Activated T-cell treated with anti-CD3 and anti-CD28 coated beads, Interleukin-2, amount 50 U/mL, for 24 hours (primary cell): ENCODE measurements at regions not wholly inside any gene's neighbourhood (a gene's known extent, or its start where the extent isn't known, plus 50 kb on each side); places are given as distances from the start of the nearest gene placed in this dataset.
"Not testable (repeated sequence)": the region's sequence is repeated elsewhere in the genome, so short reads cannot be mapped to it uniquely, and the experiment has no call there.

ENCODE experiments used
- DNase-seq: peaks from one replicate; pipeline ENCODE4 v3.0.0-alpha.2; 2020
- H3K27ac Mint-ChIP-seq: 2 replicates; pipeline ENCODE4 v1.8.0; 2020; ENCODE audit warnings: mild to moderate bottlenecking, mixed read lengths
- H3K27me3 Mint-ChIP-seq: 2 replicates; pipeline ENCODE4 v1.8.0; 2020; ENCODE audit warnings: mixed read lengths
- H3K36me3 Mint-ChIP-seq: 2 replicates; pipeline ENCODE4 v1.8.0; 2020; ENCODE audit warnings: low read depth, mixed read lengths
- H3K4me1 Mint-ChIP-seq: 2 replicates; pipeline ENCODE4 v1.8.0; 2020; ENCODE audit warnings: low read depth, mixed read lengths
- H3K4me3 Mint-ChIP-seq: 2 replicates; pipeline ENCODE4 v1.8.0; 2020; ENCODE audit warnings: mild to moderate bottlenecking, moderate library complexity, mixed read lengths
- H3K9me3 Mint-ChIP-seq: 2 replicates; pipeline ENCODE4 v1.8.0; 2020; ENCODE audit warnings: mixed read lengths

- no peaks in the 10 kb centered on the region for H3K36me3 Mint-ChIP-seq
- peaks cover 3% of the 10 kb centered on the region for H3K27me3 Mint-ChIP-seq
- H3K4me3 Mint-ChIP-seq: no peak overlapping the region
- no peaks in the 10 kb centered on the region for H3K9me3 Mint-ChIP-seq
- H3K4me1 Mint-ChIP-seq: peaks cover 9% of the 10 kb centered on the region
- H3K27ac Mint-ChIP-seq: no peak overlapping the region
- no peak for DNase-seq
These were observed 64.2 kb upstream of the SELENOP start for GRCh38 chr5:42875785-42876374.

DNA sequence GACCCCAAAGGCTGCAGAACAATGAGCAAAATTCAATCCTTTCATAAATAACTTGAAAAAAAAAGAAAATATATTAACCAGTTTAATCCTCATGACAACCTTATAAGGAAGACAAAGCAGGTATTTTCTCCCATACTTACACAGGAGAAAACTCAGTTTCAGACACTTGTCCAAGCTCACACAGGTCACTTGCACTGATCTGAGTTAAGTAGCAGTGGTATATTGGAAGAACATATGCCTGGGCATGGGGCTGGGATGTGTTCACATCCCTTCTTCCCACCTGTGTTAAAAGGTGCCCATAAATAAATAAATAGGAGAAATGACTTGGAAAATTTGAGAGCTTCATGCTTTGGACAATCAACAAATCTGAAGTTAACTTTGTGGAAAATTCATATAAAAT, 63.5 kb upstream of the SELENOP start:
- H3K9me3 Mint-ChIP-seq: no peaks in the 10 kb centered on the region
- DNase-seq: no peak
- H3K4me3 Mint-ChIP-seq: no peak overlapping the region
- no peak overlapping the region for H3K27ac Mint-ChIP-seq
- H3K27me3 Mint-ChIP-seq: peaks cover 3% of the 10 kb centered on the region
- H3K36me3 Mint-ChIP-seq: no peaks in the 10 kb centered on the region
- peaks cover 9% of the 10 kb centered on the region for H3K4me1 Mint-ChIP-seq

GRCh38 chr5:42874621-42875198, 63.0 kb upstream of the SELENOP start:
- Mint-ChIP-seq H3K4me1 (peaks cover 9% of the 10 kb centered on the region), H3K36me3 (no peaks in the 10 kb centered on the region), H3K9me3 (no peaks in the 10 kb centered on the region), H3K27ac (no peak overlapping the region), H3K27me3 (peaks cover 3% of the 10 kb centered on the region), H3K4me3 (no peak overlapping the region)
- DNase-seq: no peak

DNA sequence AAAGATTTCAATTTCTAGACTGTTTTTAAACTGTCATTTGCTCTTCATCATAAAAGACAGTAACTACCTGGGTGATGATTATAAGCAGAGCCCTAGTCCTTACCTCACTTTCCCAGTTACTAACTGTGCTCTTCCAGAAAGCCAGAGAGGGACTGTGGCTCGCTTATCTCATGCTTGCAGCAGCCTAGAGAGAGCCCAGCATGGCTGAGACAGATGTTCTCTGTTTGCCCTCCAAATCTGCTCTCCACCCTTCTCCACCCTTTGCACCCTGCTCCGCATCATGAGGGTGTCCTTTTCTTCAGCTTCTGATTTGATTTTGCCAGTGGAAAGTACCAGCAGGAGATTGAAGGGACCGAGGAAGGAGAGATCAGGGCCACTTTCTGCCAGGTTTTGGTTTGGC, 61.2 kb upstream of the SELENOP start:
- no peak for DNase-seq
- peaks cover 9% of the 10 kb centered on the region for H3K4me1 Mint-ChIP-seq
- peaks cover 7% of the 10 kb centered on the region for H3K9me3 Mint-ChIP-seq
- peaks cover 3% of the 10 kb centered on the region for H3K27me3 Mint-ChIP-seq
- no peak overlapping the region for H3K27ac Mint-ChIP-seq
- no peaks in the 10 kb centered on the region for H3K36me3 Mint-ChIP-seq
- H3K4me3 Mint-ChIP-seq: no peak overlapping the region

GRCh38 chr5:42870882-42871418, 59.3 kb upstream of the SELENOP start:
- Mint-ChIP-seq H3K4me1 (peaks cover 5% of the 10 kb centered on the region), H3K27ac (no peak overlapping the region), H3K36me3 (no peaks in the 10 kb centered on the region), H3K9me3 (peaks cover 11% of the 10 kb centered on the region), H3K27me3 (peaks cover 14% of the 10 kb centered on the region), H3K4me3 (no peak overlapping the region)
- no peak for DNase-seq

DNA sequence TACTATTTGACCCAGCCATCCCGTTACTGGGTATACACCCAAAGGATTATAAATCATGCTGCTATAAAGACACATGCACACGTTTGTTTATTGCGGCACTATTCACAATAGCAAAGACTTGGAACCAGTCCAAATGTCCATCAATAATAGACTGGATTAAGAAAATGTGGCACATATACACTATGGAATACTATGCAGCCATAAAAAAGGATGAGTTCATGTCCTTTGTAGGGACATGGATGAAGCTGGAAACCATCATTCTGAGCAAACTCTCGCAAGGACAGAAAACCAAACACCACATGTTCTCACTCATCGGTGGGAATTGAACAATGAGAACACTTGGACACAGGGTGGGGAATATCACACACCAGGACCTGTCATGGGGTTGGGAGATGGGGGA, 56.7 kb upstream of the SELENOP start:
- not testable (repeated sequence) for H3K27ac Mint-ChIP-seq, H3K4me3 Mint-ChIP-seq, DNase-seq, H3K4me1 Mint-ChIP-seq, H3K36me3 Mint-ChIP-seq
- peaks cover 35% of the 10 kb centered on the region for H3K27me3 Mint-ChIP-seq
- peaks cover 14% of the 10 kb centered on the region for H3K9me3 Mint-ChIP-seq

DNA sequence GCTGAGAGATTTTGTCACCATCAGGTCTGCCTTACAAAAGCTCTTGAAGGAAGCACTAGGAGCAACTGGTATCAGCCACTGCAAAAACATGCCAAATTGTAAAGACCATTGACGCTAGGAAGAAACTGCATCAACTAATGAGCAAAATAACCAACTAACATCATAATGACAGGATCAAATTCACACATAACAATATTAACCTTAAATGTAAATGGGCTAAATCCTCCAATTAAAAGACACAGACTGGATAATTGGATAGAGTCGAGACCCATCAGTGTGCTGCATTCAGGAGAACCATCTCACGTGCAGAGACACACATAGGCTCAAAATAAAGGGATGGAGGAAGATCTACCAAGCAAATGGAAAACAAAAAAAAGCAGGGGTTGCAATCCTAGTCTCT, 53.1 kb upstream of the SELENOP start:
- H3K36me3 Mint-ChIP-seq, H3K27ac Mint-ChIP-seq, DNase-seq, H3K4me3 Mint-ChIP-seq, H3K4me1 Mint-ChIP-seq: not testable (repeated sequence)
- Mint-ChIP-seq H3K9me3 (peaks cover 14% of the 10 kb centered on the region), H3K27me3 (peaks cover 60% of the 10 kb centered on the region)
